SW 1271 (cell line): ENCODE measurements at regions not wholly inside any gene's neighbourhood (a gene's known extent, or its start where the extent isn't known, plus 50 kb on each side); places are given as distances from the start of the nearest gene placed in this dataset.

Source experiments
- DNase-seq, 2 experiments: peaks; one replicate each; lab custom pipeline; 2025; lab: John Stamatoyannopoulos, UW

- peak; percentile 90 to 95 for DNase-seq
Measured at GRCh38 chr10:4663162-4663992, 162.6 kb upstream of the AKR1E2 start.

- DNase-seq: no peak
Measured at GRCh38 chr10:4662576-4663161, 163.3 kb upstream of the AKR1E2 start.

DNA sequence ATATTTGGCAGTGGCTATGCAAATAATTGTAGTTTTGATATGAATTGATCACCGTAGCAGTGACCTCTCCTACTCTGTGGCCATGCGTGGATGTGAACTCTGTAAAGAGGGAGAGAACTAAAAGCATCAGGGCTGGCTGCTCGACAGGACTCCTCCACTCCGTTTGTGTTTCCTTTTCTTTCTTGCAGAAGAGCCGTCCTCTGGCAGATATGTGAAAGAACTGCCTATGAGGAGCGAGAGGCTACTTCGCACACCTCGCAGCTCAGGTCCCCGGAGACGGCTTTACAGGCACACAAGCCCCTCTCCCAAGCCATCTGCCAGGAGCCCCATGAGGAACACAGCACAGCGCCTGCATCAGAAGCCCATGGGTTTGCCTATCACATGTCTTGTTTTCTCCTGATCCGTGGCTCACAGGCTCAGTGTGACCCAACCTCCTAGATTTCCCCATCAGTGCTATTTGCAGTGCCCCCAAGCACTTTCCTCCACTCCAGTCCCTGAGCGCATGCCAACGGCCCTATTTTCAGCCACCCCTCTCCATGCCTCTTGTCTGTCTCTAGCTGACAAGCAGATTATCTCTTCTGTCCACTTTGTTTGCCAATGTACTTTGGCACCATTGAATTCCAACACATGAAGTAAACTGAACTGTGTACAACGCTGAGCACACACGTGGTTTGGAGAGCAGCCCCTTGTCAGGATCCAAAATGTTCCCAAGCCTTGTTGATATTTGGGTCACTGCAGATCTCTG is 164.3 kb upstream of the AKR1E2 start:
- no peak for DNase-seq

GRCh38 chr10:4658777-4659176 is 167.2 kb upstream of the AKR1E2 start:
- no peak for DNase-seq

DNA sequence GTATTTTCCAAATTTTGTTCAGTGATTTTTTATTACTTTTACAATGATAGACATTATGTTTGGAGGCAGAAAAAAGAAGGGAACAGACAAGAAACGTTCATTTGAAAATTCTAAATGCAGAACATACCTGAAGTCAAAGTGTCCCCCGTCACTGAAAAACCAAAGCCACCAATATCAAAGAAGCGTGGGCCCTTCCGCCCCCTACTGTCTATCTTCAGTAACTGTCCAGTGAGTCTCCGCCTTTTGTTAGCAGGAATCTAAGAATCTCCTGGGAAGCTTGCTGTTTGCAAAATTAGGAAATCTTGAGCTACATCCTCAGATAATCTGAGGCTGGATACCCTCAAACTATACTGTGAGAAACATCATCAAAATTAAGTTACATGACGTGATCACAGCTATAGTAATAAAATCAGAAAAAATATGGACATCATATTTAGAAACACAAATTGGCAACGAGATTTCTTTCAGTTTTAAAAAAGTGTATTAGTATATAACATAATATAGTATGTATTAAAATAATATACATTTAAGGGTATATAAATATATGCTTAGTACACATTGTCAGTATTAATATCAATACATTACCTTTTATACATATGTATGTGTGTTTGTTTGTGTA is 169.3 kb upstream of the AKR1E2 start:
- DNase-seq: peak; percentile 19 to 65

- DNase-seq: no peak
Measured at GRCh38 chr10:4655879-4656278, 170.1 kb upstream of the AKR1E2 start.

DNA sequence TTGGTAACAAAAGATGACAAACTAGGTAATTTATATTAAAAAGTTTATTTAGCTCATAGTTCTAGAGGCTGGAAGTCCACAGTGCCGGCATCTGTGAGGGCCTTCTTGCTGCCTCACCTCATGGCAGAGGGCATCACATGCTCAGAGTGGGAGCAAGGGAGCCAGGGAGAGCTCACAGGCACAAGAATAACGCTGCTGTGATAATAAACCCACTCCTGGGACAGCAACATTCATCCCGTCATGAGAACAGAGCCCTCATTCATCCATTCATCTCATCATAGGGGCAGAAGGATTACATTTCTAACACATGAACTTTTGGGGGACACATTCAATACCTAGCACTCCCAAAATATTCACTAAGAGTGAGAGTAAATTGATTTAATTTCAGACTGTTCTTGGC is 170.6 kb upstream of the AKR1E2 start:
- DNase-seq: no peak

DNA sequence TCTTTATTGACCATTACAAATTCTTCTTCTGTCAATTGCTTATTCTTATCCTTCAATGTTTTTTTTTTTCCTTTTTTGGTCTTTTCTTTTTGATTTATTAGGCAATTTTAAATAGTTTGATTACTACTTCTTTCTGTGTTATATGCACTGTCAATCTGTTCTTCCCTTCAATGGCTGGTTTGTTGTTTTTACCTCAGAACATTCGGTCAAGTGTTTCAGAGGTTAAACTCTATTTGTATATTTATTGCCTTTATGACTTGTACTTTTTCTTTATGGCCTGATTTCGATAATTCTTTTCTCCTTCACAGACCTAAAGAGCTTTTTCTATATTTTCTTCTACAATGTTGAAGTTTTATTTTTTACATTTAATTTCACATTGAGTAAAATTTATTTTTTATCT is 171.5 kb upstream of the AKR1E2 start:
- no peak for DNase-seq

- DNase-seq: no peak
Measured at GRCh38 chr10:4653160-4653559, 172.8 kb upstream of the AKR1E2 start.

DNA sequence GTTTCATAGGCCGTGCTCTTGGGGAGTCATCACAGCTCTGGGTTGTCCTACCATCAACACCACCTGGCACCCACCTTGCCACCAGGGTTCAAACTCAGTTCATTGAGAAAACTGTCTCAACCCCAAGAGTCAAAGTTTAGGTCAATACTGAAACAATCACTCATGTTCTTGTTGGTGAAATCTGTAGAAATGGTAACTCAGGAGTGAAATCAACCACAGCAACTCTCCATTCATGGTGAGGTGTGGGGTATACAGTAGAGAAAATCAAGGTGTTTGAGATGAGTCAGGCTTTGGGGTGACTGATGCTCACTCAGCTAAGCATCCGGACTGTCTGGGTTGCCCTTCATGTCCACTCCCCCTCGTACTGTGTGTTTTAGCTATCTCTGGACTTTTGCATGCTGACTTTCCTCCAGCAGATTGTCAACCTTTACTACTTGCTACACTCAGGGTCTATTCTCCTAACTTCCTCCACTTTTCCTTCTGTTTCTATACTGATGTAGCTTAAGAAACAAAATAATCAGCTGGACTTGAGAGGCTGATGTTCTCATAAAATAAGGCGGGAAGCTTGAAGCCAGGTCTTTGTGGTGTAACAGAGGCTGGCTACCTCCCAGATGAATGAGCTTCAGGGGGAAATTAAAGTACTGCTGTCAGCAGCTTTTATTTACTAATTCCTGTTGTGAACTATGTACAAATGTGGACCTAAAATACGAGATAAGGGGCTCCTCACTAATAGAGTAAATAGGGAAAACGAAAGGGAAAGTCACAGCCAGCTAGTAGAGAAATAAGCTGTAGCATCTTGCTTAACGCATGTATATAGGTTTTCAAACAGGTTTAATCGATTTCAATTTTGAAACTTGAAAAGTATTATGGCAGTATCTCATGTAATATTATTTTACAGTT is 173.6 kb upstream of the AKR1E2 start:
- no peak for DNase-seq

DNA sequence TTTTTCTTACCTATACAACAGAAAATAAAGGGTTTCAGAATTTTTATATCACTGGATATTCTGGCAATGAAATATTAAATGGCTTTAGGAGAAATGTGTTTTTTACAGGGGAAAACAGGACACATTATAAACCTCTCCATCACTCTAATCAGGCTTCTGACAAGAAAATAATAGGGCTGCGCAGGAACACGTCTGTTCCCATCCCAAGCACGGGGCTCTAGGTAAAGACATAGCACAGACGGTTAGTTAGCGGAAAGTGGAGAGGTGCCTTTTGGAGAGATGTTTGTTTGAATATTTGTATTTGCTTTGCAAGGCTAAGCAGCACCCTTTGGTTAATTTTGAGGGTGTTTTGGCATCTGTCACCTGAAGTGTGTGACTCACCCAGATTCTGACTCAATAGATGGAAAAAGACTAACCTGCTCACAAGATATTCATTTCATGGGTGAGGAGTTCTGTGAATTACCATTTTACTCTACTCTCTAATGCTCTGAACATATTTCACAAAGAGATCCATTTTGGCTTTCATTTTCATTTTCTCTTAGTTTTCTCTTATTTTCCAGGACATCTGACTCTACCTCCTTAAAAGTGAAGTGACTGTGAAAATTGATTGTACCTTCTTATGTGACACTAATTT is 174.5 kb upstream of the AKR1E2 start:
- no peak for DNase-seq

- no peak for DNase-seq
Measured at GRCh38 chr10:4650582-4650981, 175.4 kb upstream of the AKR1E2 start.

- DNase-seq: no peak
Measured at GRCh38 chr10:4649886-4650508, 176.0 kb upstream of the AKR1E2 start.

GRCh38 chr10:4649471-4649870 is 176.5 kb upstream of the AKR1E2 start:
- no peak for DNase-seq

- DNase-seq: no peak
Measured at GRCh38 chr10:4648999-4649398, 177.0 kb upstream of the AKR1E2 start.

DNA sequence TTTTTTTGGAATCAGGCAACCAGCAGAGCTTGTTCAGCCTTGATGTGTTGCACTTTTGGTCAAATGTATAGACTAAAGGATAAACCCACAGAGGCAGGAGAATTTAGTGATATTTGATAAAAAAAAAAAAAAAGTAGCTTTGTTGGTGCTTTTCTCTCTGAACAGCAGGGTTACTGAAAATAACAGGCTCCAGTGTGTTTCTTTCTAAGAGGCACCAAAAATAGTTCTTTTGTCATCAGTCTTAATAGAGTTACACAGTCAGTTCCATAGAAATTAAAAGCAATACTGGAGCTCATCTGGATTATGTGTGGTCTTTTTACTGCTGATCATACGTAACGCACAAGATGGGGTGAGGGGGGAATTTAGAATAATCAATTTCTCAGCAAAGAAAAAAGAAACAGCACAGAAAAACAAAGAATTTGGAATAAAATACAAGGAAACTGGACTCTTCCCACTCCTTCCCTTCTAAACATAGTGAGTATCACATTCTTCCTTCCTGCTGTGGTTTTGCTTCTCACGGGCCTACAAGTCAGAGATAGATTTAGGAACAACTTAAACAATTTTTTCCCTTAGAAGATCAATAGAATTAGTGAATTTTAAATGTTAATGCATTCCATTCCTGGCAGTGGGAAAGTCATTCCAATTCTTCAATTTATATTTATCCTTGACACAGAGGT is 178.8 kb upstream of the AKR1E2 start:
- no peak for DNase-seq

DNA sequence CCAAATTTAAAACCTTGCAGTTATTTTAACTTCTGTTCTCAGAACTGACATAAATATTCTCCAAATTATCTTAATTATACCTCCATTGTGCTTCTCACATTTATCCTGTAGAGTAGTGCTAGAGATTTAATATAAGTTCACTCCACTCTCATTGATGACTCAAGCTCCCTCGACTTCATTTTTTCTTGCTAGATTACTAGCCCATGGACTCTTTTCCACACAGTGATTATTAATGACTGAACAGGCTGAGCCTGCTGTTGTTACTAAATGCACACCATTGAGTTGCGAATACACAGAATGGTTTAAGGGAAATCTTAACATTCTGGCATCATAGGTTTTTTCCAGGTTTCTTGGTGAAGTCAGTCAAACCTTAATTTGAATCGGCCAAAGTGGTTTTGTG is 179.5 kb upstream of the AKR1E2 start:
- DNase-seq: no peak

GRCh38 chr10:4645836-4646235 is 180.2 kb upstream of the AKR1E2 start:
- DNase-seq: no peak

DNA sequence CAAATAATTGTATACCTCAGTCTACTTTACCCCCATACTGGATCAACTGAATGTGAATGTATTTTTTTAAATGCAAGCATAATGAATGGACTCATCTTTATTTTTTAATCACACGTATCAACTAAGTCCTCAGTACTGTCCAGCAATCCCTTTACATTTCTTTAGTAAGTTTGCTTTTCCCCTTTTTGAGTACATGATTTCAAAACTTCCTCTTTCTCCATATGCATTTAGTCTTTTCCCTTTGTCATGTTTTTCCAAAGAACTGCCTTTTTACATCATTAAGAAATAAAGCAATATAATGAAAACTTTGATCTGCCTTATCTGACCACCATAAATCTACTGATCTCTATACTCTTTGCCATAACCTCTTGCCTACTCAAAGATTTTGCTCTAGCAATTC is 182.5 kb upstream of the AKR1E2 start:
- no peak for DNase-seq

DNA sequence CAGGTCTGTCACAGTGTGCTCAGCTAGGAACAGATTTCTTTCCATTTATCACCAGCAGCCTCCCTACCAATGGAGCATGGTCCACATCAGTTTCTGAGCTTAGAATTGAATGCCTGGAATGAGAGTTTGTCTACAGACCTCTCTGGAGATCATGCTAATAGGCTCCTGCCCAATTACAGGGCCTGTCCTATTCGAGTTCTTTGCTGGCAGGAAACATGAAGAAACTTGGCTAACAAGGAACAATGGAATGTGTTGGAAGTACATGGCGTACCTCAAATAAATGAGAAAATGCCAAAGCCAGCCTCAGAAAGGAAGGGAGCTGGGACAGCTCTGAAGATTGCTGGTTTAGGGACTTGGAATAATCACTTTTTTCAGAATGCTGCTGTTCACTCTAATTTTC is 186.0 kb upstream of the AKR1E2 start:
- DNase-seq: no peak
